ENCODE measurements at regions not wholly inside any gene's neighbourhood (a gene's known extent, or its start where the extent isn't known, plus 50 kb on each side); places are given as distances from the start of the nearest gene placed in this dataset.
"Not testable (repeated sequence)": the region's sequence is repeated elsewhere in the genome, so short reads cannot be mapped to it uniquely, and the experiment has no call there.

- H3K4me3 Mint-ChIP-seq; ATAC-seq (ENCODE audit: low read depth); DNase-seq; H3K36me3 Mint-ChIP-seq; H3K4me1 Mint-ChIP-seq; H3K9me3 Mint-ChIP-seq; POLR2A ChIA-PET; H3K27ac Mint-ChIP-seq; H3K27me3 Mint-ChIP-seq: not testable (repeated sequence)
These were observed 190.7 kb downstream of the SH2D4B start for GRCh38 chr10:80728354-80728753.

- Mint-ChIP-seq H3K9me3 (no peaks in the 10 kb centered on the region), H3K36me3 (no peaks in the 10 kb centered on the region), H3K4me1 (no peaks in the 10 kb centered on the region), H3K27ac (no peak overlapping the region), H3K27me3 (peaks cover 3% of the 10 kb centered on the region), H3K4me3 (no peak overlapping the region)
- no peak for DNase-seq
- POLR2A ChIA-PET, result no interaction called here
- ATAC-seq (ENCODE audit: low read depth), result no peak
These were observed 192.2 kb downstream of the SH2D4B start for GRCh38 chr10:80729896-80730295.

GRCh38 chr10:80730522-80730921 lies 192.8 kb downstream of the SH2D4B start:
- ATAC-seq (ENCODE audit: low read depth), result no peak
- POLR2A ChIA-PET, result no interaction called here
- Mint-ChIP-seq H3K9me3 (no peaks in the 10 kb centered on the region), H3K27me3 (peaks cover 2% of the 10 kb centered on the region), H3K4me1 (no peaks in the 10 kb centered on the region), H3K4me3 (no peak overlapping the region), H3K36me3 (no peaks in the 10 kb centered on the region), H3K27ac (no peak overlapping the region)
- DNase-seq, result no peak

GRCh38 chr10:80734589-80734988 lies 196.9 kb downstream of the SH2D4B start:
- no peak for DNase-seq
- Mint-ChIP-seq H3K9me3 (no peaks in the 10 kb centered on the region), H3K27ac (no peak overlapping the region), H3K4me3 (no peak overlapping the region), H3K36me3 (no peaks in the 10 kb centered on the region), H3K27me3 (no peaks in the 10 kb centered on the region), H3K4me1 (no peaks in the 10 kb centered on the region)
- no peak for ATAC-seq (ENCODE audit: low read depth)
- POLR2A ChIA-PET, result no interaction called here

GRCh38 chr10:80737209-80737608 lies 199.5 kb downstream of the SH2D4B start:
- no peak overlapping the region for H3K27ac Mint-ChIP-seq
- no peaks in the 10 kb centered on the region for H3K9me3 Mint-ChIP-seq
- ATAC-seq (ENCODE audit: low read depth) (no peak), DNase-seq (no peak)
- no peak overlapping the region for H3K4me3 Mint-ChIP-seq
- no peaks in the 10 kb centered on the region for H3K4me1 Mint-ChIP-seq
- POLR2A ChIA-PET, result no interaction called here
- H3K36me3 Mint-ChIP-seq, result no peaks in the 10 kb centered on the region
- no peaks in the 10 kb centered on the region for H3K27me3 Mint-ChIP-seq

- H3K27me3 Mint-ChIP-seq, result no peaks in the 10 kb centered on the region
These were observed 201.6 kb downstream of the SH2D4B start for GRCh38 chr10:80739328-80739727.

GRCh38 chr10:80739963-80740715 lies 202.4 kb downstream of the SH2D4B start:
- Mint-ChIP-seq H3K4me1 (no peaks in the 10 kb centered on the region), H3K4me3 (no peak overlapping the region), H3K27me3 (no peaks in the 10 kb centered on the region), H3K9me3 (no peaks in the 10 kb centered on the region), H3K36me3 (no peaks in the 10 kb centered on the region), H3K27ac (no peak overlapping the region)
- ATAC-seq (ENCODE audit: low read depth), result no peak
- no peak for DNase-seq
- POLR2A ChIA-PET, result no interaction called here

More at GRCh38 chr10:80739328-80739727, 201.6 kb downstream of the SH2D4B start:
- DNase-seq (no peak), ATAC-seq (ENCODE audit: low read depth) (no peak)
- Mint-ChIP-seq H3K9me3 (no peaks in the 10 kb centered on the region), H3K36me3 (no peaks in the 10 kb centered on the region), H3K4me3 (no peak overlapping the region), H3K27ac (no peak overlapping the region), H3K4me1 (no peaks in the 10 kb centered on the region)
- POLR2A ChIA-PET, result no interaction called here

GRCh38 chr10:80741278-80741677 lies 203.6 kb downstream of the SH2D4B start:
- no peaks in the 10 kb centered on the region for H3K9me3 Mint-ChIP-seq
- H3K4me1 Mint-ChIP-seq, result no peaks in the 10 kb centered on the region
- H3K27ac Mint-ChIP-seq, result no peak overlapping the region
- H3K27me3 Mint-ChIP-seq, result no peaks in the 10 kb centered on the region
- no peak overlapping the region for H3K4me3 Mint-ChIP-seq
- no peaks in the 10 kb centered on the region for H3K36me3 Mint-ChIP-seq
- POLR2A ChIA-PET, result no interaction called here
- ATAC-seq (ENCODE audit: low read depth) (no peak), DNase-seq (no peak)

- POLR2A ChIA-PET, result no interaction called here
- peaks cover 10% of the 10 kb centered on the region for H3K27me3 Mint-ChIP-seq
- no peak overlapping the region for H3K4me3 Mint-ChIP-seq
- no peaks in the 10 kb centered on the region for H3K4me1 Mint-ChIP-seq
- no peaks in the 10 kb centered on the region for H3K9me3 Mint-ChIP-seq
- H3K27ac Mint-ChIP-seq, result no peak overlapping the region
- no peak for DNase-seq
- H3K36me3 Mint-ChIP-seq, result no peaks in the 10 kb centered on the region
- ATAC-seq (ENCODE audit: low read depth), result no peak
These were observed 212.6 kb downstream of the SH2D4B start for GRCh38 chr10:80750268-80750667.

GRCh38 chr10:80751940-80752339 lies 214.2 kb downstream of the SH2D4B start:
- no peak overlapping the region for H3K27ac Mint-ChIP-seq
- H3K27me3 Mint-ChIP-seq, result peaks cover 10% of the 10 kb centered on the region
- H3K4me1 Mint-ChIP-seq, result no peaks in the 10 kb centered on the region
- ATAC-seq (ENCODE audit: low read depth), result no peak
- H3K4me3 Mint-ChIP-seq, result no peak overlapping the region
- H3K9me3 Mint-ChIP-seq, result no peaks in the 10 kb centered on the region
- POLR2A ChIA-PET, result no interaction called here
- H3K36me3 Mint-ChIP-seq, result no peaks in the 10 kb centered on the region
- no peak for DNase-seq

GRCh38 chr10:80753612-80754011 lies 215.9 kb downstream of the SH2D4B start:
- DNase-seq (no peak), ATAC-seq (ENCODE audit: low read depth) (no peak)
- POLR2A ChIA-PET, result no interaction called here
- Mint-ChIP-seq H3K36me3 (no peaks in the 10 kb centered on the region), H3K4me3 (no peak overlapping the region), H3K27ac (no peak overlapping the region), H3K27me3 (peaks cover 5% of the 10 kb centered on the region), H3K9me3 (no peaks in the 10 kb centered on the region), H3K4me1 (no peaks in the 10 kb centered on the region)

GRCh38 chr10:80755893-80756292 lies 218.2 kb downstream of the SH2D4B start:
- ATAC-seq (ENCODE audit: low read depth) (no peak), DNase-seq (no peak)
- H3K27me3 Mint-ChIP-seq, result no peaks in the 10 kb centered on the region
- H3K9me3 Mint-ChIP-seq, result no peaks in the 10 kb centered on the region
- H3K27ac Mint-ChIP-seq, result no peak overlapping the region
- H3K4me1 Mint-ChIP-seq, result no peaks in the 10 kb centered on the region
- no peaks in the 10 kb centered on the region for H3K36me3 Mint-ChIP-seq
- no peak overlapping the region for H3K4me3 Mint-ChIP-seq
- POLR2A ChIA-PET, result no interaction called here

GRCh38 chr10:80759693-80760092 lies 222.0 kb downstream of the SH2D4B start:
- POLR2A ChIA-PET, result no interaction called here
- no peak overlapping the region for H3K27ac Mint-ChIP-seq

GRCh38 chr10:80760914-80761371 lies 223.2 kb downstream of the SH2D4B start:
- POLR2A ChIA-PET, result no interaction called here
- no peaks in the 10 kb centered on the region for H3K4me1 Mint-ChIP-seq
- DNase-seq (no peak), ATAC-seq (ENCODE audit: low read depth) (no peak)
- H3K27me3 Mint-ChIP-seq, result no peaks in the 10 kb centered on the region
- H3K4me3 Mint-ChIP-seq, result no peak overlapping the region
- no peaks in the 10 kb centered on the region for H3K36me3 Mint-ChIP-seq
- H3K27ac Mint-ChIP-seq, result no peak overlapping the region
- no peaks in the 10 kb centered on the region for H3K9me3 Mint-ChIP-seq

More at GRCh38 chr10:80759693-80760092, 222.0 kb downstream of the SH2D4B start:
- no peaks in the 10 kb centered on the region for H3K9me3 Mint-ChIP-seq
- no peaks in the 10 kb centered on the region for H3K27me3 Mint-ChIP-seq
- no peak overlapping the region for H3K4me3 Mint-ChIP-seq
- no peaks in the 10 kb centered on the region for H3K4me1 Mint-ChIP-seq
- H3K36me3 Mint-ChIP-seq, result no peaks in the 10 kb centered on the region
- ATAC-seq (ENCODE audit: low read depth) (no peak), DNase-seq (no peak)
